ENCODE measurements at regions not wholly inside any gene's neighbourhood (a gene's known extent, or its start where the extent isn't known, plus 50 kb on each side); places are given as distances from the start of the nearest gene placed in this dataset.

DNA sequence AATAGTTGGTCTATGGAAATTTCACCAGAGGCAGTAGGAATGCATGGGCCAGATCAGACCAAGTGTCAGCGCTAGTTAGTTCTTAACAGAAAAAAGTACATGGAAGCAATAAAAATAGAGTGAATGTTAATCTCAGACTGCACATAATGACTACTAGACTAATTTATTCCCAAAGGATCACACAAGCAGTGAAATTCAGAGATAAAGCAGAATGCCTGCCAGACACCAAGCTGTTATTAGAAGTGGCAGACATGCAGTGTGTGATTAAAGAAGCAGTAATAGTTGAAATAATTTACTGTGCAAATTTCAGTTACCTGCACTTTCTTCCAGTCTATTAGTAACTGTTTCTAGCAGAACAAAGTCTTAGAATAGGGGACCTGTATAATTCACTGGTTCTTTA, 1024.2 kb downstream of the CDH9 start (continued):
- TF ChIP-seq PPARG (CRISPR knock-in tag; conservative IDR thresholded peaks at IDR 0.05) (no peak), EZH2 (conservative IDR thresholded peaks at IDR 0.05; ENCODE audit: low read depth, low read length) (no peak), DMAP1 (CRISPR knock-in tag; IDR thresholded peaks at IDR 0.05) (no peak), HMGXB3 (CRISPR knock-in tag; IDR thresholded peaks at IDR 0.05; ENCODE audit: borderline replicate concordance) (no peak)
- TF ChIP-seq, protein P1, sequence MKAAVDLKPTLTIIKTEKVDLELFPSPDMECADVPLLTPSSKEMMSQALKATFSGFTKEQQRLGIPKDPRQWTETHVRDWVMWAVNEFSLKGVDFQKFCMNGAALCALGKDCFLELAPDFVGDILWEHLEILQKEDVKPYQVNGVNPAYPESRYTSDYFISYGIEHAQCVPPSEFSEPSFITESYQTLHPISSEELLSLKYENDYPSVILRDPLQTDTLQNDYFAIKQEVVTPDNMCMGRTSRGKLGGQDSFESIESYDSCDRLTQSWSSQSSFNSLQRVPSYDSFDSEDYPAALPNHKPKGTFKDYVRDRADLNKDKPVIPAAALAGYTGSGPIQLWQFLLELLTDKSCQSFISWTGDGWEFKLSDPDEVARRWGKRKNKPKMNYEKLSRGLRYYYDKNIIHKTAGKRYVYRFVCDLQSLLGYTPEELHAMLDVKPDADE (CRISPR knock-in tag; IDR thresholded peaks at IDR 0.05), result no peak

DNA sequence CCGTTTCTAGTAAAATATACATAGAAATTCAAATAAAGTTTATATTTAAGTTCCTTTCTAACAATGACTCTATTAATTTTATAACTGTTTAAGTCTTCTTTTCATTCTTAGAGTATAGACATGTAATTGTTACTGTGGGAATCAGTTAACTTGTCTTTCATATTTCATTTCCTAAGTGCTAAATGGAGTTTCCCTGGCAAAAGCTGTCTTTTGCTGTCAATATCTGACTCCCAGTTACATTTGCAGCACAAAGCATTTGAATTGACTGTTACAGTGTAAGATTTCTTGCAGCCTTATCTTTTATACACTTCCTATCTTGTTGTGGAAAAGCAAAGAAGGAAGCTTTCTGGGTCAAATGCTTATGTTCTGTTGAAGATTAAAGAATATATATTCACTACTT, 1026.3 kb downstream of the CDH9 start:
- Histone ChIP-seq H3K36me3 (replicated peaks in 1 of 2; ENCODE audit: control insufficient read depth in 1 of 2, insufficient read depth in 2 of 2, low read length in 2 of 2) (no peaks in the 10 kb centered on the region), H3K4me1 (ENCODE audit: insufficient read depth, low read length) (no peaks in the 10 kb centered on the region), H3K4me2 (ENCODE audit: low read depth, low read length) (no peak overlapping the region), H3K9ac (ENCODE audit: insufficient read depth, low read depth, low read length) (no peak overlapping the region), H3K9me3 (ENCODE audit: low read length) (peaks cover 23% of the 10 kb centered on the region), H3K27me3 (ENCODE audit: control insufficient read depth in 1 of 2, insufficient read depth in 2 of 2, low read length in 2 of 2) (no peaks in the 10 kb centered on the region), H3K4me3 (replicated peaks in 1 of 3; ENCODE audit: insufficient read depth in 1 of 3, low read depth in 2 of 3, low read length in 3 of 3) (no peak overlapping the region), H3K79me2 (ENCODE audit: insufficient read depth, low read length) (no peaks in the 10 kb centered on the region), H4K20me1 (ENCODE audit: insufficient read depth, low read length) (no peaks in the 10 kb centered on the region), H2AFZ (ENCODE audit: low read length) (no peak overlapping the region), H3K27ac (ENCODE audit: extremely low read length, insufficient read depth, low read length) (no peak overlapping the region)
- in situ Hi-C loops (cut with HindIII; ENCODE audit: extremely low pct_ligation_motif_present, low pct_unique_long_range_greater_than_20kb) (no loop called here), intact Hi-C loops (cut with micrococcal nuclease; ENCODE audit: unreplicated experiment) (no loop called here)
- ATAC-seq (no peak), DNase-seq (ENCODE audit: low spot score) (no peak), FAIRE-seq (no peak)
- ChIA-PET CTCF (ENCODE audit: low intra/inter-chr PET ratio, low total read pairs) (no interaction called here), POLR2A (no interaction called here)
- TF ChIP-seq NFRKB (IDR thresholded peaks at IDR 0.05), result no peak
- no peak for TF ChIP-seq ZNF317 (CRISPR knock-in tag; IDR thresholded peaks at IDR 0.05)
- no peak for TF ChIP-seq ONECUT2 (CRISPR knock-in tag; IDR thresholded peaks at IDR 0.05)
- no peak for TF ChIP-seq PRMT3 (CRISPR knock-in tag; IDR thresholded peaks at IDR 0.05; ENCODE audit: borderline replicate concordance, low read depth)
- no peak for TF ChIP-seq ZNF296 (CRISPR knock-in tag; conservative IDR thresholded peaks at IDR 0.05)
- TF ChIP-seq ZNF20 (CRISPR knock-in tag; IDR thresholded peaks at IDR 0.05), result no peak
- TF ChIP-seq MTF1 (CRISPR knock-in tag; IDR thresholded peaks at IDR 0.05), result no peak
- WGBS (ENCODE audit: low lambda C conversion rate), result 0% methylated on average over 1 of the region's 1 CpG
- BruUV-seq (replicated peaks), result no TSS peak
